HUDEP-2 (cell line): ENCODE measurements at regions not wholly inside any gene's neighbourhood (a gene's known extent, or its start where the extent isn't known, plus 50 kb on each side); places are given as distances from the start of the nearest gene placed in this dataset.
"Not testable (repeated sequence)": the region's sequence is repeated elsewhere in the genome, so short reads cannot be mapped to it uniquely, and the experiment has no call there.

ENCODE experiments used
- DNase-seq, 76 experiments: peaks; one replicate each; lab custom pipeline; 2025; ENCODE audit not compliant: unreplicated experiment in 76 of 76; lab: John Stamatoyannopoulos, UW

GRCh38 chrX:107296184-107296583 is 89.8 kb downstream of the DNAAF6 start:
- not testable (repeated sequence) for DNase-seq

- no peak for DNase-seq
Observed at GRCh38 chrX:107298276-107298675, 91.9 kb downstream of the DNAAF6 start.

- DNase-seq: no peak
Observed at GRCh38 chrX:107301253-107301652, 94.8 kb downstream of the DNAAF6 start.

GRCh38 chrX:107304141-107304540 is 97.7 kb downstream of the DNAAF6 start:
- no peak for DNase-seq

GRCh38 chrX:107323786-107324492 is 117.5 kb downstream of the DNAAF6 start:
- DNase-seq: no peak

GRCh38 chrX:107324493-107325310 is 118.3 kb downstream of the DNAAF6 start:
- peak in 53 of 76 experiments; percentile 0 to 49 (median 14) for DNase-seq

- DNase-seq: no peak
Observed at GRCh38 chrX:107325467-107325866, 119.1 kb downstream of the DNAAF6 start.

- no peak for DNase-seq
Observed at GRCh38 chrX:107348051-107348450, 101.4 kb upstream of the FRMPD3 start.

GRCh38 chrX:107348990-107349389 is 100.5 kb upstream of the FRMPD3 start:
- DNase-seq: no peak

GRCh38 chrX:107355533-107355932 is 93.9 kb upstream of the FRMPD3 start:
- no peak for DNase-seq

- no peak for DNase-seq
Observed at GRCh38 chrX:107360788-107361360, 88.6 kb upstream of the FRMPD3 start.

GRCh38 chrX:107370185-107370584 is 79.3 kb upstream of the FRMPD3 start:
- DNase-seq: not testable (repeated sequence)

- DNase-seq: no peak
Observed at GRCh38 chrX:107374132-107374531, 75.3 kb upstream of the FRMPD3 start.

- DNase-seq: no peak
Observed at GRCh38 chrX:107374831-107375230, 74.6 kb upstream of the FRMPD3 start.

- DNase-seq: not testable (repeated sequence)
Observed at GRCh38 chrX:107376186-107376585, 73.3 kb upstream of the FRMPD3 start.

- no peak for DNase-seq
Observed at GRCh38 chrX:107384397-107385105, 64.9 kb upstream of the FRMPD3 start.

GRCh38 chrX:107389726-107390125 is 59.7 kb upstream of the FRMPD3 start:
- no peak for DNase-seq

GRCh38 chrX:107393656-107394055 is 55.8 kb upstream of the FRMPD3 start:
- DNase-seq: not testable (repeated sequence)

- no peak for DNase-seq
Observed at GRCh38 chrX:107396235-107396634, 53.2 kb upstream of the FRMPD3 start.

GRCh38 chrX:107396783-107397182 is 52.7 kb upstream of the FRMPD3 start:
- no peak for DNase-seq

- DNase-seq: no peak
Observed at GRCh38 chrX:107398115-107398514, 51.3 kb upstream of the FRMPD3 start.
